RWPE1 (cell line): ENCODE measurements at regions not wholly inside any gene's neighbourhood (a gene's known extent, or its start where the extent isn't known, plus 50 kb on each side); places are given as distances from the start of the nearest gene placed in this dataset.

ENCODE experiments used
- CTCF ChIA-PET: fragments of 350-600 bp; sonication (Branson Sonifier 250); formaldehyde crosslinking; extraction: SDS; loops from one replicate; lab custom pipeline; 2021; lab: Yijun Ruan, JAX
- POLR2A ChIA-PET: fragments of 400-600 bp; formaldehyde crosslinking; extraction: SDS; loops from one replicate; lab custom pipeline; 2020; ENCODE audit warnings: antibody characterized with exemption; ENCODE audit not compliant: low non-redundant PET; lab: Yijun Ruan, JAX
- DNase-seq: peaks from one replicate; pipeline ENCODE4 v3.0.0; 2012; ENCODE audit warnings: low spot score
- H3K27ac ChIP-seq: fragments of 450-650 bp; 2 replicates; pipeline ENCODE4 v1.5.1; 2017
- CTCF ChIP-seq: fragments of 450-650 bp; conservative IDR thresholded peaks from 2 replicates; pipeline ENCODE4 v1.5.1; 2017; ENCODE audit warnings: low read depth, mild to moderate bottlenecking

DNA sequence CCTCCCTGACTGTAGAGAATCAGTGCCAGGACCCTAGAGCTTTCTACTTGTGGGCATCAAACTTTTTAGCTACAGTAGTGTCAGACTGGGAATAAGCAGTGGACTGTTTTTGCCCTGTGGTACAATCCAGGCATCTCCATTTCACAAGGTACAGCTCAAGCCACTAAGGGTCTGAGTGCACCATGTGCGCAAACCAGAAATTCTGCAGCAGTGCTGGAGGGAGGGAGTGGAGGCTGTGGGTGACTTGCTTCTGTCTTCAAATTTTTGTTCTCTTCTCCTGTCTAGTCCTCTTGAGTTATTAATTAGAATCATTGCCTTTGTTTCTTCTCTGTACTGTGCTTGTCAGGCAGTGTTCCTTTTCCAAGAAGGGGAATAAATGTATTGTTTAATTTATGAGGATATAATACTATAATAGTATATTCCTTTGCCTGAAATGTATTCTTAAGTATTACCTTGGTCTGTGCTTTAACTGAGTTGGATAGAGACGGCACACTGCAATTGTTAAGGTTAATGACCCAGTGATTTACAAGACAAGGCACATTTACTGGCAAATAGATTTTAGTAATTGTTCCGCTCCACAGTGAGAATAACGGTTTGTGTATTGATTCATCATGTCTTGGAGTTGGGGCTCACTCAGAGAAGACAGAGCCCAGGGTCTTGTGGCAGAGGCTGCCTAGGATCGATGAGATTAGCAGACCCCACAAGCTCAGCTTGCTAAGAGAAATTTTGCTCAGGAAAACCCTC lies 390.6 kb upstream of the CFAP20DC start:
- POLR2A ChIA-PET = no interaction called here
- no peak overlapping the region for H3K27ac ChIP-seq
- CTCF ChIA-PET = no interaction called here
- no peak for DNase-seq
- no peak for TF ChIP-seq CTCF

DNA sequence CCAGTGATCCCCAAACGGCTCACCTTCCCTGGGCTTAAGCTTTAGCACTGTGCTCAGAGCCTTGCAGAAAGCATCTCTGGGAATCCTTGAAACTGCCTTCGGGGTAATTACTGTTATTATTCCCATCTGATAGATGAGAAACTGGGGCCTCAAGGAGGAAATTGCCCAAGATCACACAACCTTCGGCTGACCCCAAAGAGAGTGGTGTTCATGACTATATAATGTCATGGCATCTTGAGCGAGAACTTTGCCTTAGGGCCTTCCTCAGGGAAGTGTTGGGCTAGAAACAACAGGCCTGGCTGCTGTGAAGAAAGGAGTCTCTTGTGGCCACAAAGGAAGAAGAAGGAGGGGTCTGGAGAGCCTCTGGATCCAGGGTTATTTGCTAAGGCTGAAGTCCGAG lies 388.7 kb upstream of the CFAP20DC start:
- TF ChIP-seq CTCF = no peak
- POLR2A ChIA-PET = no interaction called here
- DNase-seq = no peak

DNA sequence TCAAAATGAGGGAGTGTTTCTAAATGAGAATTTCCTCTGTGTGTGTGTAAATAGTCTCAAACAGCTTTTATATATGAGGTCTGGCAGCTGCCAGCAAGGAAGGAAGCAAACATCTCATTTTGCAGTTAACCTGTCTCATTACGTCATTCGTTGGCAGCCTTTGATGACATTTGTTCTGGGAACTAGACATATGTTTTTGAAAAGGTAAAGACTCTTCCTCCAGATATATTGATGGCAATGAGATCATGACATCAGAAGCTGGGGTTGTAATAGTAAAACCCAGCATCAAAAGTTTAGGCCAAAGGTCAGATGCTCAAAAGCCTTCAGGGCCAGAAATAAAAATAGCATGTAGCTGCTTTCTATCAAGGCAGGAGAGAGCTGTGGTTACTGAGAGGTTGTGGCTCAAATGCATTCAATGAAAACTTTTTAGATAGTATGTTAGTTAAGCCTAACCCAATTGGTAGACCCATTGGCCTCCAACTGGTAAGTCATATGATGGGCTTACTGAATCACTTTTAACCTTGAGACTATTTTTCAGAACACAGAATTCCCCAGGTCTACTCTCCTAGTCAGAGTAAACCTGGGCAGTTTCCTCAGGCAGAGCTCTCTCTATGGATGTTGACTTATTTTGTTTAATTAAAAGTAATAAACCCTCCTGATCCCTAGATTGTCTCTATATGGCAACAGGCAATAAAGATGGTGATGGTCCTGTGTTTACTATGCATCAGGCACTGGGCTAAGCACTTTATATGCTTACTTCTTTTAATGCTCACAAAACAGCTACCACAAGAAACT lies 386.5 kb upstream of the CFAP20DC start:
- ChIA-PET CTCF (no interaction called here), POLR2A (no interaction called here)
- no peak for TF ChIP-seq CTCF
- DNase-seq = no peak
- H3K27ac ChIP-seq = no peak overlapping the region

More for the DNA sequence above, 388.7 kb upstream of the CFAP20DC start:
- CTCF ChIA-PET = interaction anchor here (0.7 kb wide), 1 partner anchor 878 kb away, joined by 3 read pairs; no protein-coding TSS in a partner anchor
- H3K27ac ChIP-seq = no peak overlapping the region

DNA sequence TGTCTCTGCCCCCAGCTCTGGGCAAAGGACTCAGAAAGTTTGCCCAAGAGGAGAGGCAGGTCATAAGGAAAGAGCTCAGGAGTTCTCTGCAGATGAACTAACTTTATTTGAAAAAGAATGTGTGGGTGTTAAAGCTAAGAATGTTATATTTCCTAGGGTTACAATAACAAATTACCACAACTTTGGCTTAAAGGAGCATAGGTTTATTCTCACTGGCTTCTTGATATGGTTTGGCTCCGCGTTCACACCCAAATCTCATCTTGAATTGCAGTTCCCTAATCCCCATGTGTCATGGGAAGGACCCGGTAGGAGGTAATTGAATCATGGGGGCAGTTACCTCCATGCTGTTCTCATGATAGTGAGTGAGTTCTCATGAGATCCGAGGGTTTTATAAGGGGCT lies 383.7 kb upstream of the CFAP20DC start:
- POLR2A ChIA-PET = no interaction called here
- DNase-seq = no peak
- no peak for TF ChIP-seq CTCF
- no peak overlapping the region for H3K27ac ChIP-seq
- CTCF ChIA-PET = no interaction called here

- DNase-seq = no peak
- ChIA-PET CTCF (no interaction called here), POLR2A (no interaction called here)
- no peak overlapping the region for H3K27ac ChIP-seq
- TF ChIP-seq CTCF = no peak
Measured at GRCh38 chr3:59432665-59433064, 382.8 kb upstream of the CFAP20DC start.

DNA sequence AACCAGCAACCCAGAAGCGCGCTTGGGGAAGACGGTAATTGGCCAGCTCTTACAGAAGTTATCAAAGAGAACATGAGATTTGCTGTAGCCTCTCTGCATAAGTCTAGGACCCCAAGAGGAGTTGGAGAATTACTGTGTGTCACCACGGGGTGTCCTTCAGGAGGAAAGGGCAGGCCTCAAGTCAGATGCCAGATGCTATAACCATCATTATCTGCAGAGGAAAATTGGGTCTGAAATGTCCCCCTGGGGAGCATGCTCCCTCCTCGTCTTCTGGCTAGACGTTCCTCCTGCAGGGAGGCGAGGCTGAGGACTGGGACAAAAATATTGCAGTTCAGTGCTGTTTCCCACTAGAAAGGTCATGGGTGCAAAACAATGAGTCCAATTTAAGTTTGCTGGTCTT lies 380.5 kb upstream of the CFAP20DC start:
- CTCF ChIA-PET = no interaction called here

More for the DNA sequence above, 380.5 kb upstream of the CFAP20DC start:
- POLR2A ChIA-PET = no interaction called here
- no peak for TF ChIP-seq CTCF
- no peak for DNase-seq
- no peak overlapping the region for H3K27ac ChIP-seq
